GM19328 (cell line): ENCODE measurements at regions not wholly inside any gene's neighbourhood (a gene's known extent, or its start where the extent isn't known, plus 50 kb on each side); places are given as distances from the start of the nearest gene placed in this dataset.

Experiments used
- ATAC-seq: cut with Tn5 transposase; IDR thresholded peaks from one replicate; pipeline ENCODE4 v1.9.1; 2021; ENCODE audit warnings: mild to moderate bottlenecking, moderate library complexity; ENCODE audit not compliant: unreplicated experiment

GRCh38 chr5:85813146-85813545, 804.6 kb upstream of the COX7C start:
- ATAC-seq = no peak

- no peak for ATAC-seq
These were observed 803.1 kb upstream of the COX7C start for GRCh38 chr5:85814596-85814995.

GRCh38 chr5:85823462-85824426, 794.0 kb upstream of the COX7C start:
- ATAC-seq = no peak

GRCh38 chr5:85838781-85839180, 779.0 kb upstream of the COX7C start:
- ATAC-seq = no peak

GRCh38 chr5:85841653-85842052, 776.1 kb upstream of the COX7C start:
- no peak for ATAC-seq

- ATAC-seq = no peak
These were observed 774.2 kb upstream of the COX7C start for GRCh38 chr5:85843535-85843934.

GRCh38 chr5:85849411-85849810, 768.3 kb upstream of the COX7C start:
- ATAC-seq = no peak

- no peak for ATAC-seq
These were observed 752.4 kb upstream of the COX7C start for GRCh38 chr5:85865296-85865695.

- no peak for ATAC-seq
These were observed 749.7 kb upstream of the COX7C start for GRCh38 chr5:85868070-85868469.

- ATAC-seq = no peak
These were observed 723.7 kb upstream of the COX7C start for GRCh38 chr5:85893996-85894395.

GRCh38 chr5:85896514-85896913, 721.2 kb upstream of the COX7C start:
- no peak for ATAC-seq

GRCh38 chr5:85906460-85906859, 711.3 kb upstream of the COX7C start:
- no peak for ATAC-seq

- ATAC-seq = no peak
These were observed 707.4 kb upstream of the COX7C start for GRCh38 chr5:85910335-85910734.

GRCh38 chr5:85920984-85921383, 696.8 kb upstream of the COX7C start:
- ATAC-seq = no peak

- no peak for ATAC-seq
These were observed 696.2 kb upstream of the COX7C start for GRCh38 chr5:85921590-85921989.

GRCh38 chr5:85927632-85928031, 690.1 kb upstream of the COX7C start:
- ATAC-seq = no peak

GRCh38 chr5:85929713-85930112, 688.0 kb upstream of the COX7C start:
- ATAC-seq = no peak

GRCh38 chr5:85931220-85931619, 686.5 kb upstream of the COX7C start:
- ATAC-seq = no peak

- ATAC-seq = no peak
These were observed 679.5 kb upstream of the COX7C start for GRCh38 chr5:85938201-85938600.

- no peak for ATAC-seq
These were observed 666.0 kb upstream of the COX7C start for GRCh38 chr5:85951707-85952210.

- ATAC-seq = no peak
These were observed 665.1 kb upstream of the COX7C start for GRCh38 chr5:85952680-85953079.

- ATAC-seq = no peak
These were observed 650.1 kb upstream of the COX7C start for GRCh38 chr5:85967681-85968080.
